NCI-H1436 treated with DMSO at 0.1 percent for 48 hours (cell line): ENCODE measurements at regions not wholly inside any gene's neighbourhood (a gene's known extent, or its start where the extent isn't known, plus 50 kb on each side); places are given as distances from the start of the nearest gene placed in this dataset.

Experiments used
- DNase-seq: peaks from one replicate; lab custom pipeline; 2025; lab: John Stamatoyannopoulos, UW

- no peak for DNase-seq
These were observed 83.3 kb upstream of the PRDM11 start for GRCh38 chr11:45062974-45063635.

DNA sequence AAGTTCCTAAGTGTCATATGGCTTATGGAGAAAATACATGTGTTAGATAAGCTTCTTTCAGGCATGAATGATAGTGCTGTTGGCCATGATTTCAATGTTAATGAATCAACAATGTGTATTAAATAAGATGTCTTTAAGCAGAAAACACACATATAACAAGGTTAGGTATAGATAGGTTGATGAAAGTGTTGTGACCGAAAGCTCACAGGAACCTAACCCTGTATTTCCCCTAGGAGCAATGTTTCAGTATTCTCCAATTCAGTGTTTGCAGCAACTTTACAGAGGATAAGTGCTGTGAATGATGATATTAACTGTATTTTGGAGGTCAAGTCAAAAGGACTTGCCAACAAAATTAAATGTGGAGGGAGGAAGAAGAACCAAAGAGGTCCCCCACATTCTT, 82.8 kb upstream of the PRDM11 start:
- no peak for DNase-seq

DNA sequence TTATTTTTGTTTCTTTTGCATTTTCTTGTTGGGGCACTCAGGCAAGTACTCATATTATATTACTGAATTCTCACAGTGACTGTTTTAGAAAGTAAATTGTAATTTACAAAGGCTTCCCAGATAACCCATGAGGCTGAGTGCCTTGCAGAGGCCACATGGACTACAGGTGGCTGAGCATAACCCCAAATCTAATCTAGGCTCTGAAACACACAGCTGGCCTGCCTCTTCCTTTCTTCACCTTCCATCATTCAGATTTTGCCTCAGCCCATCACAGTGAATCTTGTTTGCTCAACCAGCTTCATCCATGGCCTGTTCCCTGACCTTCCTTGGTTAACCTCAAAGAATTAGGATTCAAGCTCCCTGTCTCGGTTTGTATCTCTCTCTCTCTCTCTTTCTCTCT, 78.5 kb upstream of the PRDM11 start:
- DNase-seq: no peak

- DNase-seq: no peak
These were observed 75.2 kb upstream of the PRDM11 start for GRCh38 chr11:45071232-45071631.

- no peak for DNase-seq
These were observed 72.7 kb upstream of the PRDM11 start for GRCh38 chr11:45073685-45074141.

GRCh38 chr11:45075519-45075918, 70.9 kb upstream of the PRDM11 start:
- DNase-seq: no peak

- no peak for DNase-seq
These were observed 70.5 kb upstream of the PRDM11 start for GRCh38 chr11:45075952-45076351.

- DNase-seq: no peak
These were observed 69.7 kb upstream of the PRDM11 start for GRCh38 chr11:45076761-45077160.

- DNase-seq: no peak
These were observed 68.0 kb upstream of the PRDM11 start for GRCh38 chr11:45078236-45079074.

GRCh38 chr11:45079075-45079444, 67.4 kb upstream of the PRDM11 start:
- no peak for DNase-seq

DNA sequence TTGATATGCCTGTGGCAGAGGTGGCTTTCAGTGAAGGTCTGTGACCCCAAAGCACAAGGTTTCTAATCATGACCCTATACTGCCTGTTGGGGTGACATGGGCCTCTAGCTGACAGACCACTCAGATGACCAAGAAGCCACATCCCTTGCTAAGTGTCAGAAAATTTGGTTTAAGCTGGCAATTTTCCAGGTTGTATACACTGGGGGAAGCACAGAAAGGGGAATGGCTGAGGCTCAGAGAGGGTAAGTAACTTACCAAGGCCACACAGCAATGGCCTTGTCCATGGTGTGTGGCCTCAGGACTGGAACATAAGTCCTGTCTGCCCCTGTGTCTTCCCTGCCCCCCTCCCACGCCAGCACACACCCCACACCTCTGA, 66.9 kb upstream of the PRDM11 start:
- no peak for DNase-seq

DNA sequence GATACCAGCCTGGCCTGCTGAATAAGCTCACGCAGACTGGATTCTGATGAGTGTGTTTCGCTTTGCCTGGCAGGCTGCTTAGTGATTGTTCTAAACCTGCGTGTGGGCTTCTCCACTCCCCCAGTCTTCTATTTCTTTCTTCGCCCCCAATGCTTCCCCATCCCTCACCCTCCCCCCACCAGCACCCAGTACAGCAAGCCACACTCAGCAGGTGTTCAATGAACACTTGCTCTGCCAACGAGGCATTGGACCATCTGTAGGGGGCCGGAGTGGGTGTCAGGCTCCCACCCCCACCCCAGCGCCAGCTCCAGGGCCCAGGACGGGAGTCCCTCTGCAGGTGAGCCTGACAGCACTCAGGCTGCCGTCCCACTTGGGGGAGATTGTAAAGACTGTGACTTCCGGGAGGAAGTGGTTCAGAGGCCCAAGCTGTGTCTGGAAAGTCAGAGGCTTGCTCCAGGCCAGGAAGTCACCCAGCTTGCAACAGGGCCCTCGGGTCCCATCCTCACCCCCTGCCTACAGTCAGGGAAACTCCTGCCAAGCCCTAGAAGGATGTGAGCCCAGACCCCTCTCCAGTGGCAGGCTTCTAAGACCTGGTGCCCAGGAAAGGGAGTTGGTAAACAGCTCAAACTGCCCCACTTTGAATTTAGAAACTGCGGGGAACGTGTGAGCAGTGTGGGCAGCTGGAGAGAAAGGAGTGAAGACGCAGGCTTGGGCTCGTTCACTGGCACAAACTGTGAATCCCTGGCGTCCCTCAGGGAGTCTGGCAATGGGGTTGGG, 66.3 kb upstream of the PRDM11 start:
- DNase-seq: no peak

- no peak for DNase-seq
These were observed 63.5 kb upstream of the PRDM11 start for GRCh38 chr11:45082744-45083543.

DNA sequence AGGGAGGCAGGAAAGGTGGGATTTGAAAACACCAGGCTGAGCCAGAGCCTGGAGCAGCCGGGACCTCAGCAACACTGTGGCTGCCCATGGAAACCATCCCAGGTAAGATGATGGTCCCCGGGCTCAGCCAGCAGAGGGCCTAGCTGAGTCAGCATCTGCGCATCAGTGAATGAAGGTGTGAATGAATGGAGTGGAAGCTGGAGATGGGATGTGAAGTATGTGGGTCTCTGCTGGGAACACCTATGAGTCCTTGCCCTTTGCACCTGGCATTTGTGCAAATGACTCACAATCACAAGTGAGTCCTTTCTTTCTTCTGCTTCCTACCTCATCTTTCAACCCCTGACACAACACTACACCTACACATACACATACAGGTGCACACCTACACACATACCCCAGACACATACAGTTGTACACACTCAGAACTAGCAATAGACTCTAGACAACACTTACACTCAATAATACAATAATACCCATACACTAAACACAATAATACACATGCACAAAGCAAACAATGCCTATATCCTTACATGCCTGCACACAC, 62.8 kb upstream of the PRDM11 start:
- no peak for DNase-seq

DNA sequence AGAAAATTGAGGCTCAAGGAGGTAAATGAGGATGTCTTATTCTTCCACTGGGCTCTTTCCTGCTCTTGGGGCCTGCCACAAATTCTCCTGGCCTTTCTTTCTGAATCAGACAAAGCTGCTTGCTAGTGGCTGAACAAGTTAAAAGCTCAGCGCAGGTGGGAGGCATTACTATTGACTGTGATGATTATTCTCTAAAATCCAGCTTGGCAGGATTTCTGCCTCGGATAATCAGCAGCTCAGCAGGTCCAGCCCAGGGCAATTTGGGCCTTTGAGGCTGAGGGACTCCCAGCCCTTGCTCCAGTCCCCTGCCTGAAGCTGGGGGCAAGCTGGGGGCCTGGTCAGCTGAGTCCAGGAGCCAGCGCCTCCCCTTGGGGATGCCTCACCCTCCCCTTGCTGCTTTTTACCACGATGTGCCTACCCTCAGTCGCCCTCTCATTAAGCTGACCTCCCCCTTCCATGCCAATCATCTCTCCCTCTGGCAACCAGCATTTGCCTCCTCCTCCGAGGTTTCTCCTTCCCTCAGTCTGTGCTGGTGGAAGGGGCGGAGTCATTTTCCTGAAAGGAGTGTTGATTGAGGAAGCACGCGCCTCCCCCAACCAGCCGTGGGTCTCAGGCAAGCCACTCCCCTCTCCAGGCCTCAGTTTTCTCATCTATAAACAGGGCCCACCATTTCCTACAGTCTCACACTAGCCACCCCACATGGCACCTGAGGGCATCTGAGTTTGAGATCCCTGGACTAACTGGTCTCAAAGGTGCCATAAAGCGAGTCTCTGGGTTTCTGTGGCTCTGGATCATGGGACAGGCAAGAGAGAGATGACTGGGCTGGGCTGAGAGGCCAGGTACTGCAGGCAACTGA, 60.6 kb upstream of the PRDM11 start:
- peak; percentile 43 for DNase-seq

GRCh38 chr11:45086526-45086925, 59.9 kb upstream of the PRDM11 start:
- no peak for DNase-seq

GRCh38 chr11:45087086-45087899, 59.1 kb upstream of the PRDM11 start:
- no peak for DNase-seq

GRCh38 chr11:45087900-45088160, 58.6 kb upstream of the PRDM11 start:
- DNase-seq: no peak

- DNase-seq: no peak
These were observed 57.2 kb upstream of the PRDM11 start for GRCh38 chr11:45089251-45089650.
